Right forelimb (tissue), 1 donor: ENCODE measurements at regions not wholly inside any gene's neighbourhood (a gene's known extent, or its start where the extent isn't known, plus 50 kb on each side); places are given as distances from the start of the nearest gene placed in this dataset.

Experiments
- DNase-seq: peaks from one replicate; pipeline ENCODE4 v3.0.0-alpha.2; 2018

GRCh38 chr6:45830441-45831139 is 185.1 kb downstream of the CLIC5 start:
- DNase-seq, result no peak

GRCh38 chr6:45829873-45830272 is 185.8 kb downstream of the CLIC5 start:
- DNase-seq, result no peak

GRCh38 chr6:45827952-45828530 is 187.6 kb downstream of the CLIC5 start:
- no peak for DNase-seq

DNA sequence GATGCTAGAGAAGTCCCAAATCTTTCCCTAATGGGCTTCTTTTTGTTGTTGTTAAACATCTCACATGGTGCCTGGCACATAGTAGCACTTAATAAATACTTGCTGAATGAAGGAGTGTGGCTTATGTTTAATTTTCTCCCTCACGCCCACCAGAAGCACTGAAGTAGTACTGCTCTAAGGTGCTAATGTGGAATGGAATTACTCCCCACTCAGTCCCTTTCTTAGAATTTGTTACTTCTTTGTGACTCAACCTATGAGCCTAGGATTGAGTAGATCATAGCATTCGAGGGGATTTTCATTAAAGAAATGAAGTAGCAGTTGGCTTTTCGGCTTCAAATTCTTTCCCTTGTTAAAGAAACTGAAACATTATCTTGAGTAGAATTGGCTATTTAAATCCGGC is 192.8 kb downstream of the CLIC5 start:
- no peak for DNase-seq

DNA sequence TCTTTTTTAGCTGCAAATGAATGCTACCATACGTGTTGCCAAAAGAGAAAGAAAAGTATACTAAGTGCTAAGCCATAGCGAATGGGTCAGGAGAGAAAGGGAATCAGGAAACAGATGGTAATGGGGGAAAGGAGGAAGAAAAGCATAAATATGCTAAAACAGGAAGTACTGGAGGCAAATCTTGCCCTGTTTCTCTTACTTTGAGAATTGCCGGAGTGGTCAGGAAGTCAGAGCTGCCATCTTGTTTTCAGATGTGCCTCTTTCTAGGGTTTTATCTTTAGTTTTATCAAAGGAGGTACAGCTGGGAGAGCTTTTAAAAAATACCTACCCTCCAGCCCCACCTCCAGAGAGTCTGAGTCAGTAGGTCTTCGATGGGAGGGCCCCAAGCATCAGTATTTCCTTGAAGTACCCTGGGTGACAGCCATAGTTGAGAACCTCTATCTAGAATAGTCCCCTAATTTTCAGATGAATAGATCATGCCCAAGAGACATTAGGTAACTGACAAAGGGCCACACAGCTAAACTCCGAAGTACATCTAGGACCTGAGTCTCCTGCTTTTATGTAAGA is 193.3 kb downstream of the CLIC5 start:
- DNase-seq, result no peak

- DNase-seq, result no peak
Observed at GRCh38 chr6:45818655-45819054, 197.0 kb downstream of the CLIC5 start.

DNA sequence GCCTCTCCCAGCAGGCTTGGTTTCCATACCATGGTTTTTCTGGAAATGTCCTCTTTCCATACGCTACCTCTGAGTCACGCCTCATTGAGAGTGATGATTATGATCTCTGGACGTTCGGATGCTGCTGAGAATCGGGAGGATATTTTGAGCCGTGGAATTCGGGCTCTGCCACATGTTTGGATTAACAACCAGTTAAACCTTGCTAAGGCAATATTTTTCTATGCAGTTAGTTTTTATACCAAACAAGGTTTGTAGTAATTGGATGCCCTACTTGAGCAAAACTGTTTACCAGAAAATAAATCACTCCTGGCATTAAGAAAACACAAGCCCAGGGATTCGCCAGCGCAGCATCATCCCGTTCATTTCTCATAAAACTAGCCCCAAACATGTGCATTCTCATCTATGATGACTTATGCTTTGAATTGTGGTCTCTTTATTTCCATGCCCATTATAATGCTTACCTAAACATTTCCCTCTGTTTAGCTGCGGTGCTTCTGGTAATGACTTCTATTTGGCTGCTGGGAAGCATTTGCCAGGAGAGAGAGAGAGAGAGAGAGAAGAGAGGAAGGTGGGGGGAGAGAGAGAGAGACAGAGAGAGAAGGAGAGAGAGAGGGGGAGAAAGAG is 198.9 kb downstream of the CLIC5 start:
- DNase-seq, result no peak

DNA sequence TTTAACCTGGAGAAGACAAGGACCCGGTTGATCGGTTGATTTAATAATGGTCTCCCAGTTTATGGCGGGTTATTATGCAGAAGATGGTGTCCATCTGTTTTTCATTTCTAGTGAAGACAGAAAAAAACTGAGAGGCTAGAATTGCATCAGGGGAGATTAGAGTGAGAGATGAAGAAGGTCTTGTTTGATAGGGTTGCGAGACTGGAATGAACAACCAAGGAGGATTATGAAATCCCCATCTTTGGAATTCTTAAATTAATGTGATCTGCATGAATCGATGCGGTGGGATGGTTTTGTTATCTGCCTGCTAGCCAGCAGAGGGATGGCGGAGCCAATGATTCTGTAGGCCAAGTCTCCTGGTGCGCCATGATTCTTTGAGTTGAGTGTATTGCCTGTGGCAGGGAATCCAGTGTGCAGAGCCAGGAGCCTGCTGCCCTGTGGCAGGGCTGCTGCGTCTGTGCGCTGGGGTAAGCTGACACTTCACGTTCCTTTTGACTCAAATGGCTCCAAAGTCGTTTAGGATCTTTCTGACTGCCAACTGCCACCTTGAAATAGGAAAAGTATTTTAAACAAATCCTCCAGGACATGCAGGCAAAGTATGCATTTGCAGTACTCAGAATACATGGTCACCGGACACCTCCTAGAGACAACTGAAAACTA is 200.1 kb downstream of the CLIC5 start:
- peak; percentile 57 for DNase-seq

- DNase-seq, result no peak
Observed at GRCh38 chr6:45814772-45815171, 200.9 kb downstream of the CLIC5 start.

GRCh38 chr6:45813943-45814342 is 201.7 kb downstream of the CLIC5 start:
- no peak for DNase-seq

DNA sequence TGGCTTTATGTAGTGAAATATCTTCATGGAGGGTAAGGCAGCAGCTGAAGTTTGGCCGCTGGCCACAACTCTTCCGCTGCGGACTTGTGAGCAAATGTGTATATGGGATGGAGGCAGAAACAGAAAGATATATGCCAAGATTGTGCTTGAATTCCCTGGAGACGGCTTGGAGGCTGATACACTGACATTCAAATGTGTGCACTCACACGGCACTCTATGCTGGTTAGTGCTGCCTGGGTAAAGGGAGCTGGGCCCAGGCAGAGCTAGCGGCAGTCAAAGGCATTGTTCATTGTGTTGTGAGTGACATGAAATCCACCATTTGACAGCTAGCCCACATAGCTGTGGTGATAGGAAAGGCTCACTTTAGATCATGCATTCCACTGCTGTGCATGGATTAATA is 202.7 kb downstream of the CLIC5 start:
- DNase-seq, result no peak

GRCh38 chr6:45808917-45809316 is 206.7 kb downstream of the CLIC5 start:
- DNase-seq, result no peak

GRCh38 chr6:45808042-45808645 is 207.5 kb downstream of the CLIC5 start:
- no peak for DNase-seq

DNA sequence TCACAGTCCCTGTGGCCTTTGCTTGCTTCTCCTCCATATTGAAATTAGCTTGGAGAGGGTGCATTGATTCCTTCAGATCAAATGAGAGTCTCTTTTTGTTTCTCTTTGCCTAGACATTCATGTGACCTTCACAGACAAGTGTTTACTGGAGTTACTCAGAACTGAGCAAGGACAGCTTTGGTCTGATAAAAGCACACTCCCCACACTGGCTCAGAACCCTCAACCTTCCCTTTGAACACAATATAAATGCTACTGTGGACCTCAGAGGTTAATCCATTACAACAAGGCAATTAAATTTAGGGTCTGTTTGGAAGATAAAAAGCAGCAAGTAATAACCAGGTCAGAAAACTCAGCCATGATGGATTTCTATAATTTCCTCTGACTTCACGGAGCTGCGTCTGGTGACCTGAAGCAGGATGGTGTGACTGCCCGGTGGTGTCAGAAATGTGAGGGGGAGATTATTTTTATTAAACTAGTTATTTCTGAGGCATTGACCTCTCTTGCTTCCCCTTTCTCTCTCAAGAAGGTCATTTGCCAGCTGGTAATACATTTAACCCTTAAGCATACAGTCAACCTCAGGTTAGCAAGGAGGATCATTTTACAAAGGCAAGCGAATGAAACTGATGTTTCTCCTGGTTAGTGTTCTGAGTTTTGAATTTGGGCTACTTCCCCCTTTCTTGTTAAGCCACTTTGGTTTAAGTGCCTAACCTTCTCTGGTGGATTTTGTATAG is 208.2 kb downstream of the CLIC5 start:
- DNase-seq, result no peak

- DNase-seq, result no peak
Observed at GRCh38 chr6:45806172-45806571, 209.5 kb downstream of the CLIC5 start.

DNA sequence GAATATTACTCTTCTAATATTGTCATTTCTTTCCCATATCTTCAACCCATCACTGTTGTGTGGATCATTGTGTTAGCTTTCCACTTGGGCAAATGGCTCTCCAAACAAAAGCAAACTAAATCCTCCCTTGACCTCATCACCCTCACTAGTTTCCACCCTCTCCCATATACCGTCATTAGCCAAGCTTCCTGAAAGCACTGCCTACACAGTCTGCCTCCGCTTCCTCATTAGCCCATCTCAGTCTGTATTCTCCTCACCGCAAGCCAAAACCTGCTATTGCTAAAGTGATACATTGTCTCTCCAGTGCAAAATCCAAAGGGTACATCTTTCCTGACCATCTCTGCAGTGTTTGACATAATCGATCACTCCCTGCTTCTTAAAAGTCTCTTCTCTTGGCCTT is 212.6 kb downstream of the CLIC5 start:
- DNase-seq, result no peak

GRCh38 chr6:45801471-45802289 is 214.0 kb downstream of the CLIC5 start:
- no peak for DNase-seq

GRCh38 chr6:45800911-45801310 is 214.7 kb downstream of the CLIC5 start:
- no peak for DNase-seq

GRCh38 chr6:45795678-45796077 is 220.0 kb downstream of the CLIC5 start:
- no peak for DNase-seq

GRCh38 chr6:45794465-45794864 is 221.2 kb downstream of the CLIC5 start:
- no peak for DNase-seq
